ENCODE measurements at regions not wholly inside any gene's neighbourhood (a gene's known extent, or its start where the extent isn't known, plus 50 kb on each side); places are given as distances from the start of the nearest gene placed in this dataset.

DNA sequence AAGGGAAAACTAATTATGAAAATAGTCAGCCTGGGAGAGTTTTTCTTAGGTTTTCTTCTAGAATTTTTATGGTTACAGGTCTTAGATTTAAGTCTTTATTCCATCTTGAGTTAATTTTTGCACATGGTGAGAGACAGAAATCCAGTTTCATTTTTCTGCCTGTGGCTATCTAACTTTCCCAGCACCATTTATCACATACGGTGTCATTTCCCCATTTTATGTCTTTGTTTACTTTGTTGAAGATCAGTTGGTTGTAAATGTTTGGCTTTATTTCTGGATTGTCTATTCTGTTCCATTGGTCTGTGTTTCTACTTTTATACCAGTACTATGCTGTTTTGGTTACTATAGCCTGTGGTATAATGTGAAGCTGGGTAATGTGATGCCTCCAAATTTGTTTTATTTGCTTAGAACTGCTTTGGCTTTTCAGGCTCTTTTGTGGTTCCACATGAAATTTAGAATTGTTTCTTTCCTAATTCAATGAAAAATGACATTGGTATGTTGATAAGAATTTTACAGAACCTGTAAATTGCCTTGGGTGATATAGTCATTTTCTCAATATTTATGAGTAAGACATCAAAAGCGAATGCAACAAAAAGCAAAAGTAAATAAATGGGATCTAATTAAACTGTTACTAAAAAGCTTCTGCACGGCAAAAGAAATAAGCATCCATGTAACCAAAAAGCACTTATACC, 146.1 kb upstream of the NOL4 start:
- Histone ChIP-seq H3K36me3 (ENCODE audit: control insufficient read depth, insufficient read depth, low read length) (no peaks in the 10 kb centered on the region), H3K9me3 (ENCODE audit: control insufficient read depth, low read length) (no peaks in the 10 kb centered on the region), H3K4me3 (ENCODE audit: low read length) (no peak overlapping the region), H3K9ac (ENCODE audit: extremely low read depth, low read length, poor library complexity, severe bottlenecking) (no peak overlapping the region), H3K27ac (ENCODE audit: low read depth, low read length) (no peak overlapping the region), H3K27me3 (ENCODE audit: control insufficient read depth, insufficient read depth, low read length, poor library complexity, severe bottlenecking) (no peaks in the 10 kb centered on the region), H3K4me1 (ENCODE audit: control insufficient read depth, insufficient read depth, low read length) (no peaks in the 10 kb centered on the region)
- Mint-ChIP-seq H3K4me3 (no peak overlapping the region), H3K27ac (no peak overlapping the region), H3K27me3 (ENCODE audit: insufficient read depth) (no peaks in the 10 kb centered on the region), H3K9me3 (peaks cover 1% of the 10 kb centered on the region), H3K36me3 (ENCODE audit: low read depth) (no peaks in the 10 kb centered on the region), H3K4me1 (no peaks in the 10 kb centered on the region)
- no peak for DNase-seq
- 100% methylated on average over 1 of the region's 3 CpGs; no CpG with 5 or more reads in 1 of the 2 experiments for WGBS, 2 experiments (ENCODE audit: insufficient coverage in 1 of 2, insufficient read length in 1 of 2)
- no peak for TF ChIP-seq CTCF (conservative IDR thresholded peaks at IDR 0.05)

GRCh38 chr18:34380326-34380725, 155.6 kb upstream of the NOL4 start:
- no peak for DNase-seq
- WGBS, 2 experiments (ENCODE audit: insufficient coverage in 1 of 2, insufficient read length in 1 of 2): 83% methylated on average over 1 of the region's 1 CpG; no CpG with 5 or more reads in 1 of the 2 experiments
- Histone ChIP-seq H3K27ac (ENCODE audit: low read depth, low read length) (no peak overlapping the region), H3K4me3 (ENCODE audit: low read length) (no peak overlapping the region), H3K36me3 (ENCODE audit: control insufficient read depth, insufficient read depth, low read length) (no peaks in the 10 kb centered on the region), H3K4me1 (ENCODE audit: control insufficient read depth, insufficient read depth, low read length) (no peaks in the 10 kb centered on the region), H3K9ac (ENCODE audit: extremely low read depth, low read length, poor library complexity, severe bottlenecking) (no peak overlapping the region), H3K27me3 (ENCODE audit: control insufficient read depth, insufficient read depth, low read length, poor library complexity, severe bottlenecking) (peaks cover 49% of the 10 kb centered on the region), H3K9me3 (ENCODE audit: control insufficient read depth, low read length) (no peaks in the 10 kb centered on the region)
- H3K27ac Mint-ChIP-seq: no peak overlapping the region
- H3K4me3 Mint-ChIP-seq: no peak overlapping the region
- TF ChIP-seq CTCF (conservative IDR thresholded peaks at IDR 0.05): no peak
- H3K36me3 Mint-ChIP-seq (ENCODE audit: low read depth): no peaks in the 10 kb centered on the region
- H3K27me3 Mint-ChIP-seq (ENCODE audit: insufficient read depth): peaks cover 12% of the 10 kb centered on the region
- H3K4me1 Mint-ChIP-seq: peaks cover 5% of the 10 kb centered on the region
- H3K9me3 Mint-ChIP-seq: no peaks in the 10 kb centered on the region

DNA sequence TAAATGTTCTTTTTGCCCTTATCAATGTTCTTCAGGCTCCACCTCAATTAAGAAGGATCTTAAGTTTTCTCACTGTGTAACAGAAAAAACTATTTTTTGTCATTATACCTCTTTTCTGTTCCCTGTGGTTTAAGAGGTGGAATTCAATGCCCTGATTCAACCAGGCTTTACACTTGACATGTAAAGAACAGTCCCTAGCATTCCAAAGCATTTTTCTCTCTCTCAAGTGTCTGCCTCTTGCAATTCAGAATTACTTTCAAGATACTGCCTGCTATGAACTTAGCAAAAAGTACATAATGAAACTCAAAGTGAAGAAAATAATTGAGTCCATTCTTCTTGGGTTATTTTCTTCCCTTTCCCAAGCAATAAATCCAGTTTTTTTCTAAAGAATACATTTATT, 160.6 kb upstream of the NOL4 start:
- Mint-ChIP-seq H3K4me3 (no peak overlapping the region), H3K27me3 (ENCODE audit: insufficient read depth) (peaks cover 10% of the 10 kb centered on the region), H3K9me3 (peaks cover 3% of the 10 kb centered on the region), H3K36me3 (ENCODE audit: low read depth) (no peaks in the 10 kb centered on the region), H3K4me1 (peaks cover 1% of the 10 kb centered on the region), H3K27ac (no peak overlapping the region)
- H3K27me3 ChIP-seq (ENCODE audit: control insufficient read depth, insufficient read depth, low read length, poor library complexity, severe bottlenecking): peaks cover 32% of the 10 kb centered on the region
- no peaks in the 10 kb centered on the region for H3K36me3 ChIP-seq (ENCODE audit: control insufficient read depth, insufficient read depth, low read length)
- H3K4me1 ChIP-seq (ENCODE audit: control insufficient read depth, insufficient read depth, low read length): no peaks in the 10 kb centered on the region
- H3K9me3 ChIP-seq (ENCODE audit: control insufficient read depth, low read length): no peaks in the 10 kb centered on the region
- no peak overlapping the region for H3K9ac ChIP-seq (ENCODE audit: extremely low read depth, low read length, poor library complexity, severe bottlenecking)
- no peak overlapping the region for H3K4me3 ChIP-seq (ENCODE audit: low read length)
- no peak overlapping the region for H3K27ac ChIP-seq (ENCODE audit: low read depth, low read length)
- no peak for TF ChIP-seq CTCF (conservative IDR thresholded peaks at IDR 0.05)
- DNase-seq: no peak
